ENCODE measurements at regions not wholly inside any gene's neighbourhood (a gene's known extent, or its start where the extent isn't known, plus 50 kb on each side); places are given as distances from the start of the nearest gene placed in this dataset.

GRCh38 chr5:12668564-12668963 lies 764.3 kb upstream of the CTNND2 start:
- TF ChIP-seq, protein P1, sequence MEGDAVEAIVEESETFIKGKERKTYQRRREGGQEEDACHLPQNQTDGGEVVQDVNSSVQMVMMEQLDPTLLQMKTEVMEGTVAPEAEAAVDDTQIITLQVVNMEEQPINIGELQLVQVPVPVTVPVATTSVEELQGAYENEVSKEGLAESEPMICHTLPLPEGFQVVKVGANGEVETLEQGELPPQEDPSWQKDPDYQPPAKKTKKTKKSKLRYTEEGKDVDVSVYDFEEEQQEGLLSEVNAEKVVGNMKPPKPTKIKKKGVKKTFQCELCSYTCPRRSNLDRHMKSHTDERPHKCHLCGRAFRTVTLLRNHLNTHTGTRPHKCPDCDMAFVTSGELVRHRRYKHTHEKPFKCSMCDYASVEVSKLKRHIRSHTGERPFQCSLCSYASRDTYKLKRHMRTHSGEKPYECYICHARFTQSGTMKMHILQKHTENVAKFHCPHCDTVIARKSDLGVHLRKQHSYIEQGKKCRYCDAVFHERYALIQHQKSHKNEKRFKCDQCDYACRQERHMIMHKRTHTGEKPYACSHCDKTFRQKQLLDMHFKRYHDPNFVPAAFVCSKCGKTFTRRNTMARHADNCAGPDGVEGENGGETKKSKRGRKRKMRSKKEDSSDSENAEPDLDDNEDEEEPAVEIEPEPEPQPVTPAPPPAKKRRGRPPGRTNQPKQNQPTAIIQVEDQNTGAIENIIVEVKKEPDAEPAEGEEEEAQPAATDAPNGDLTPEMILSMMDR (IDR thresholded peaks at IDR 0.05): no peak
- no peak for TF ChIP-seq POLR2A (IDR thresholded peaks at IDR 0.05)
- no peak for TF ChIP-seq EP300 (IDR thresholded peaks at IDR 0.05)
- no peak for TF ChIP-seq POLR2AphosphoS5 (IDR thresholded peaks at IDR 0.05)
